GM19351 (cell line): ENCODE measurements at regions not wholly inside any gene's neighbourhood (a gene's known extent, or its start where the extent isn't known, plus 50 kb on each side); places are given as distances from the start of the nearest gene placed in this dataset.
"Not testable (repeated sequence)": the region's sequence is repeated elsewhere in the genome, so short reads cannot be mapped to it uniquely, and the experiment has no call there.

Source experiments
- ATAC-seq: cut with Tn5 transposase; IDR thresholded peaks from one replicate; pipeline ENCODE4 v1.9.1; 2021; ENCODE audit warnings: mild to moderate bottlenecking, moderate library complexity; ENCODE audit not compliant: unreplicated experiment

- ATAC-seq: no peak
Observed at GRCh38 chr18:57887543-57888383, 84.6 kb upstream of the ATP8B1 start.

DNA sequence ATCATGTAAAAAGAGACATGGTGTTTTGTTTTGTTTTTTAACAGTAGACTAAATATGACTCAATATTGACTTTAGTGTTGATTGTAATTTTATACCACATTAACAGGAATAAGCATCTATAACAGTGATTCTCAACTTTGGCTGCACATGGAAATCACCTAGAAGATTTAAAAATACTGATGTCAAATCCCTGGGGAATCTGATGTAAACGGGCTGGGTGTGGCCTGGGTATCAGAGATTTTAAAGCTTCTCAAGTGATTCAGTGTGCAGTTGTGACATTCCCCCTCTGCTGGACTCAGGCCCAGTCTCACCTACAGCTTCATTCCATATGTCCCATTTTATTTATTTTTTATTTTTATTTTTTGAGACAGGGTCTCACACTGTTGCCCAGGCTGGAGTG, 82.8 kb upstream of the ATP8B1 start:
- ATAC-seq: no peak

- no peak for ATAC-seq
Observed at GRCh38 chr18:57882465-57882864, 79.3 kb upstream of the ATP8B1 start.

DNA sequence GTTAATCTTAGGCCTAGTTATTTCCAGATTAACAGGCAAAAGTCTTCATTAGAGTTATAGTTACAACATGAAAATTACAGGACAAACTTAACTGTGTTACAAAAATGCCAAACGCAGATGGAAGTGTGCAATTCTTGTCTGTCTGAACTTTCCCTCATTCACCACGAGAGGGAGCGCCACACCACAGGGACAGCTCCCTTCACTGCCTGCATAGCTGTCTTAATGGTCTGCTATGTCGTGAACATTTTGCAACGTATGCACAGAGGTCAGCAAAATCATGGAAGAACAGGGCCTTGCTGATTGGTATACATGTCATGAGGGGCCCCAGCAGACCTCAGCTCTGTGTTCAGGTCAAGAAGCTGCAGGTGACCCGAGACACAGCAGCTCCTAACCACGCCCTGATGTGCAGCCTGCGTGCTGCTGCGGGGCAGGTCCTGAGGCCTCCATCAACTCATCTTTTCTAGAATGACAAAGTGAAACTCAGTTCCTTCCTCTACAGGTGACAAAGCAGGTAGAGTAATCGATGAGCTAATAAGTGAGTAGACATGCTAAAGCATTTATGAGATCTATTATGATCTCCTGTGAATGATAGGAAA, 78.8 kb upstream of the ATP8B1 start:
- no peak for ATAC-seq

- ATAC-seq: not testable (repeated sequence)
Observed at GRCh38 chr18:57879924-57880323, 76.8 kb upstream of the ATP8B1 start.

GRCh38 chr18:57869221-57869620, 66.1 kb upstream of the ATP8B1 start:
- no peak for ATAC-seq

DNA sequence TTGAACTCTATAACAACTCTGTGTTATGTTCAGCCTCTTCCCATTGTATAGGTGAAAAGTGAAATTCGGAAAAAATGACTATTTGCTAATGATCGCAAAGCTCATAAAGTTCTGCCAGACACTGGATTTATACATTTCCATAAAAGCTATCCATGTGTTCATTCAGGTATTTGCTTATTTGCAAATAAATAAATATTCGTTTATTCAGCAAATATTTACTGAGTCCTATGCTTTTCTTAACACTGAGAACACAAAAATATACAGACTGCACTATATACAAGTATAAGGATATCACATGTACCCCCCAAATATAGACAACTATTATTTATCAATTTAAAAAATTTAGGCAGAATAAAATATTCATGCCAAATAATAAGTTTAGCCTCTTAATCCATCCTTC, 63.2 kb upstream of the ATP8B1 start:
- no peak for ATAC-seq

DNA sequence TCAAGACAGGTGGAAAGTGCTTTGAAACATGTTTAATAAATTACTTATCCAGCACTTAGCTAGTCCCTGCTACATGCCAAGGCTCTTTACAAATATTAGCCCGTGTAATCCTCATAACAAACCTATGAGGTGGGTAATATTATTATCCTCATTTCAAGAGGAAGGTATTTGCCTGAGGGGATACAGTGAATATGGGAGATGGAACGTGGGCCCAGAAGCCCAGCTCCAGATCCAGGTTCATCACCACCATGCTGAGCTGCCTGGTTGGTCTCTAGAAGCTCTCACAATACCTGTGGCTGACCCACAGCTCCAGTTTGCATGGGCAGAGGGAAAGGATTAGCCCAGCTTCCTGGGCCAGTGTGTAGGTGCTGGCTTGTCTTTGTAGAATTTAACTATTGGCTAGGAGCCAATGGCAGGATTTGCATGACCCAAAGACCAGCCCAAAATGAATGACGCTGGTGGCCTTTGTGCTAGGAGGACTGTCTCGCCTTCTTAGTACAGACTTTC, 61.6 kb upstream of the ATP8B1 start:
- ATAC-seq: no peak

GRCh38 chr18:57863706-57864105, 60.6 kb upstream of the ATP8B1 start:
- no peak for ATAC-seq

- peak; percentile 93 for ATAC-seq
Observed at GRCh38 chr18:57859314-57859713, 56.2 kb upstream of the ATP8B1 start.

DNA sequence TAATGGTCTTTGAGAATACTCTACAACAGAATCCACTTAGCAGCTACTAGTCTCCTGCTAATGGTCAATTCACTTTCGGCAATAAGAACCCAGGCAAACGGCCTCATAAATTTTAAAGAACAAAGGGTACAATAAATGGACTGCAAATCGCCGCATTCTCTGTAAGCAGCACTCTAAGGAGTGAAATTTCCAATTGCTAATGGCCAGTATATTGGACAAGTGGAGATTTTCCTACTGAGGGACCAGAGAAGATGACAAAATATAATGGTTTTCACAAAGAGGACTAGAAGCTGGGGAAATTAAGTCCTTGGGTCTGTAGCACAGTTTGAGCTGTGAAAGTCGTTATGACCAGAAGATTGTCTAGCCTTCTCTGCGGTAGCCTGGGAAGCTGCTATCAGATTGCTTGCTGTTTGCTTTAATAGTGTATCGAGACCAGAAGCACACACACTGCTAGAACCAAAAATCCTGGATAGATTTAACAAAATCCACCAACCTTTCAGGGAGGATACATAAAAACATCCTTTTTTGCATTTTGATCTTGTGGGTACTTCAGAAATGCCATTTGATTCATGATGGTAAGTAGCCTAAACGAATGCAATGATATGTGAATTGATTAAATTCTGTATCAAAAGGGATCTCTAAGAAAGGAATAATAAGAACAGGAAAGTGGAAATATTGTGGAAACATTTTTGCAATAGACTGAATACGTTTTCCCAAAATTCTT, 53.6 kb upstream of the ATP8B1 start:
- no peak for ATAC-seq

DNA sequence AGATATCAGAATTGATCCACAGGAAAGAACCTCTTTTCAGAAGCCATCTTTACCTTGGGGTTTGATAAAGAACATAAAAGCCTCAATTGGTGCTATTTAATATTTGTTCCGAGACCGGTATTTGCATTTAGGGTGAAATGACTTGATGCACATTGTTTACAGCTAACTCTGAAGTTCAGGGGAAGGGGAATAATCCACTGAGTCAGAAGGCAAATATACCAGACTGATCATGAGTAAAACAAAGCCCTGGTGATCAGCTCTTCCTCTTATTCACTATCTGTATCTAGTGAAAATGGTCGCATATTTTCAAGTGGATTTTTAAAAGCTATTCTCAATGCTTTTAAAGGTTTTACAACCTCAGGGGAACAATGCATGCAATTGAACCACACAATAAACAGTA, 53.0 kb upstream of the ATP8B1 start:
- no peak for ATAC-seq

- no peak for ATAC-seq
Observed at GRCh38 chr18:57855551-57855950, 52.4 kb upstream of the ATP8B1 start.

DNA sequence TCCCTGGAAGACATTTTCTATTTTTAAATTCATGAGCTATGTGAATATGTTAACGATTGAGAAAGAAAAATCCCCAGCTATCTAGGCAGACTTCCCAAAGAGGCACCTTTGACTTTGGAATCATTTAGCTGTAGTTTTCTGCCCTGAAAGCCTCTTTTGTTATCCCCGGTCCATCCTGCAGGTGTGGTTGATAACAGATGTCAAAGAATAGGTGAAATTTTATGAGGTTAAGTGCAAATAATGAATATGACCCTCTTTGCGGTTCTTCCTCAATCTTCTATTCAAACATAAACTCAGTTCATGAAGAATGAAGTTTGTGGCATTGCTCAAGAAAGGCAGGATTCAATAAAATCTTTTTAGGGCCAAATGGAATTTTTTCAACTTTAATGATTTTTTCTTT, 51.6 kb upstream of the ATP8B1 start:
- ATAC-seq: no peak

DNA sequence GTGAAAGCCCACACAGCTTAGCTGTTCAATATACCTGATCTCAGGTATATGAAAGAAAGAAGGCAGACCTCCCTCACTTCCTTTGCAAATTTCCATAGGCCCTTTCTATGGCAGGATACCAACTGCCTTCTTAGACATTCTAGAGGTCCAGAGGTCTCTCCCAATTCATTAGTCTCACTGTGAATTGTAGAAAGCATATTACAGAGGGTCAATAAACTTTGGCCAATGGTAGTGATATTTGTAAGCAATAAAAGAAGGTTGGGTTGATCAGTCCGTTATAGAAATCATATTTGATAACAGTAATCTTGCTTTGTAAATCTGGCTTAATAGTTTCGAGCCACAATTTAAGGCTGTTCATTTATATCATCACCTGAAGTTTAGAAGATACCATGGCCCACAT, 50.7 kb upstream of the ATP8B1 start:
- ATAC-seq: no peak

DNA sequence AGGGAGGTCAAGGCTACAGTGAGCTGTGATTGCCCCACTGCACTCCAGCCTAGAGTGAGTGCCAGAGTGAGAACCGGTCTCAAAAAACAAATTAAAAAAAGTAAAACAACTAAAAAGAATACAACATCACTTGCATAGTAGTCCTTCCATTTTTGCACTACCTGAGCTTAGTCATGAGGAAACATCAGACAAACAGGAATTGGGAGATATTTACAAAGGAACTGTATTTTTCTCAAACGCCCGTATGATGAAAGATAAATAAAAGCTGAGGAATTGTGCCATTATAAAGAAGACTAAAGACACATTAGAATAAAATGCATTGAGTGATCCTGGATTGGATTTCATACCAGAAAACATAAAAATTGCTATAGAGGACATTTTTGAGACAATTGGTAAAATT, 50.0 kb upstream of the ATP8B1 start:
- no peak for ATAC-seq
